GM12865 (cell line): ENCODE measurements at regions not wholly inside any gene's neighbourhood (a gene's known extent, or its start where the extent isn't known, plus 50 kb on each side); places are given as distances from the start of the nearest gene placed in this dataset.

Source experiments
- DNase-seq: peaks from one replicate; pipeline ENCODE4 v3.0.0; 2010; ENCODE audit warnings: low read depth
- H3K4me3 ChIP-seq: 2 replicates; pipeline ENCODE4 v1.5.1; 2011; ENCODE audit warnings: mild to moderate bottlenecking, low read depth, low read length, control low read depth
- CTCF ChIP-seq: IDR thresholded peaks from 2 replicates; pipeline ENCODE4 v1.5.1; 2011; ENCODE audit warnings: low read length, control low read depth, low read depth, inconsistent platforms; ENCODE audit not compliant: insufficient read depth; ENCODE audit errors: missing control alignments

DNA sequence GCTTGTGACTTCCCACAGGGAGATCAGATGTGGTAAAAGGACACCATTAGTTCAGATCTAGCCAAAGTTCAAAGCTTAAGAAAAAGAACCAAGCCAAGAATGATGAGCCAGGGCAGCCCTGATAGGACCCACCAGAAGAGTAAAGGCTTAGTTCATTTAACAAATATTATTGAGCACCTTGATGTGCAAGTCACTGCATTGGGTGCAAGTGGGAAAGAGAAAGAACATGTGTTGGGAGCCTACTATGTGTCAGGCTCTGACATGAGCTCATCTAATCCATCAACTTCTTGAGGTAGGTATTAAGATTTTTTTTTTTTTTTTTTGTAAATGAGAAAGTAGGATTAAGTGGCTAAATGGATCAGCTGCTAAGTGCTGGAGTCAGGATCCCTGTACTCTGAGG is 53.4 kb upstream of the PIAS1 start:
- DNase-seq: no peak
- H3K4me3 ChIP-seq: no peak overlapping the region
- TF ChIP-seq CTCF: no peak

GRCh38 chr15:68001811-68002210 is 52.3 kb upstream of the PIAS1 start:
- DNase-seq: no peak
- no peak overlapping the region for H3K4me3 ChIP-seq
- no peak for TF ChIP-seq CTCF

GRCh38 chr15:68003297-68003696 is 50.8 kb upstream of the PIAS1 start:
- DNase-seq: no peak
- H3K4me3 ChIP-seq: no peak overlapping the region
- TF ChIP-seq CTCF: no peak
